UCSD-AML1 (cell line): ENCODE measurements at regions not wholly inside any gene's neighbourhood (a gene's known extent, or its start where the extent isn't known, plus 50 kb on each side); places are given as distances from the start of the nearest gene placed in this dataset.

Experiments
- DNase-seq: peaks from one replicate; lab custom pipeline; 2025; ENCODE audit not compliant: unreplicated experiment; lab: John Stamatoyannopoulos, UW

DNA sequence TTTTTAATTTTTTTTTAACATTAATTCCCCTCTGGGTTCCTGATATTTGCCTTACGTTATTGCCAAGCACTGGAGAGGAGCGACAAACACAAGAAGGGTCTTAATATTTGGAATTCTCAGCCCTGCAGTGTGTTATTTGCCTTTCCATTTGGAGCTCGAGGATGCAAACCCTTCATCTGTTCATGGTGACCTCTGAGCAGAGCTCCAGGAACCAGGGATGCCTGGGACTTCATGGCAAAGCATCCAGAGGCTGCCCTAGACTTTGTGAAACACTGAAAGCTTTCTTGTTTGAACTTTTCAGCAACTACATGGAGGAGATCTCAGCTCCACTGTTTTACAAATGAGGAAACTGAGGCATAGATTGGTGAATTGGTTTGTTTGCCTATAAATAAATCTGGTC, 254.2 kb downstream of the CBLN1 start:
- DNase-seq, result no peak

DNA sequence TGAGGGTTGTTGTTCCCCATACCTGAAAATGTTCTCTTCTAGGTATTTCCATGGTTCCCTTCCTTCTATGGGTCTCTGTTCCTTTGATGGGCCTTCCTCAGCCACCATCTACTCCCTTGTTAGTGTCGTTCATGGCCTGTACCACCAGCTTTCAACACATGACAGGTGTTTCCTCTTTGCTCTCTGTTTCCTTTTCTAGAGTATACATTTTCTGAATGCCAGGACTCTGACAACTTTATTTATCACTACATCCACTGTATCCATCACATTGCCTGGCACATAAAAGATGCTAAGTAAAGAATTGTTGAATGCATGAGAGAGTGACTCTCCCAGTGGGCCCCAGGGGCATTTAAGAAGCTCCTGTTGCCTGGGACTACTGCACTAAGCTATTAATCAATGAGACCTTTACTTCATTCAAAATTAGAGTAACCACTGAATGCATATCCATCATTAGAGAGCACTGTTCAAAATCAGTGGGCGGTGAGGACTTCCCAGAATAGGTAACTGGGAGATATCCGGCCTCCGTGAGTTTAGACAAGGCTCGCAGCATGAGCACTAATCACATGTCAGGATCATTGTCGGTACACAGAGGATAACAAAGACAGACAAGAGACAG, 255.0 kb downstream of the CBLN1 start:
- DNase-seq, result no peak

DNA sequence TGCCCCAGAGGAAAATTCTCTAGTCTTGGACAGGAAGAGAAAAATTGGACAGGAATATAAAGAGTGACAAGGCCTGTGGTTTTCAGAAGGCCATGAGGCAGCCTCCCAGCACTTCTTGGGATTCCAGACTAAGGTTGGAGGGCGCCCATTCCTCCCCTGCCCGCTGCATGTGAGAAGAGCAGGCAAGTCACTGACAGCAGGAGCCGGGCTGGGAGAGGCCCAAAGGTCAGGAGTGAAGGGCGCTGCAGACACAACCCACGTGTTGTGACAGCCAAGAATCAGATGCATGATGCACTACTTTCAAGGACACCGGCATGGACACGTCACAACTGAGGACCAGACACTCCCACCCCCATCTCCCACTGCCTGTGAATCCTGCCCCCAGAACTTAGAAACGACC, 256.7 kb downstream of the CBLN1 start:
- no peak for DNase-seq

DNA sequence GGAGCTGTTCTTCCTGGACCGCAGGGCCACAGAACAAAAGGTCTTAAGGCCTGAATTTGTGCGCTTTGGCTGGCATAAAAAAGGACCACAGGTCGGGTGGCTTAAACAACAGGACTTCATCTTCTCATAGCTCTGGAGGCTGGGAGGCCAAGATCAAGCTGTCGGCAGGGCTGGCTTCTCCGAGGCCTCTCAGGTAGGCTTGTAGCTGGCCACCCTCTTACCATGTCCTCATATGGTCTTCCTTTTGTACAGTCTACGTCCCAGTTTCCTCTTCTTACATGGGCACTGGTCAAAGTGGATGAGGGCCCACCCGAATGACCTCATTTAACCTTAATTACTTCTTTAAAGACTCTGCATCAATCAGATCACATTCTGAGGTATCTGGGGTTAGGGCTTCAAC, 257.6 kb downstream of the CBLN1 start:
- DNase-seq, result no peak

DNA sequence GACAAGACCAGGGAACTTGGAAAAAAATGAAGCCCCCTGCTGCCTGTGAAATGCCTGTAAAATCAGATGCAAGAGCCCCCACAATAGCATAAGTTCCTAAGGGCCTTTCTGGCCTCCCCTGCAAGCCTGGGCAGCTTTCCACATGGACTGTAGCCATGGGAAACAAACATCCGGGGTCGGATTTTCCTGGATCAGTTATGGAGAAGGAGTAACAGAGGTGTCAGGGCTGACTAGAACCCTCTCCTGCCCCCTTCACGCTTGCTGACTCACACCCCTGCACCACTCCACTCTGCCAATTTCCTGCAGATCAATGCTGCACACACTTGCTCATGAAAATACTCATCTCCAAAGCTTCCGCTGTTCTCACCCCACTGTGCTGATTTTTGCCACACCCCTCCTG, 258.6 kb downstream of the CBLN1 start:
- DNase-seq, result no peak

DNA sequence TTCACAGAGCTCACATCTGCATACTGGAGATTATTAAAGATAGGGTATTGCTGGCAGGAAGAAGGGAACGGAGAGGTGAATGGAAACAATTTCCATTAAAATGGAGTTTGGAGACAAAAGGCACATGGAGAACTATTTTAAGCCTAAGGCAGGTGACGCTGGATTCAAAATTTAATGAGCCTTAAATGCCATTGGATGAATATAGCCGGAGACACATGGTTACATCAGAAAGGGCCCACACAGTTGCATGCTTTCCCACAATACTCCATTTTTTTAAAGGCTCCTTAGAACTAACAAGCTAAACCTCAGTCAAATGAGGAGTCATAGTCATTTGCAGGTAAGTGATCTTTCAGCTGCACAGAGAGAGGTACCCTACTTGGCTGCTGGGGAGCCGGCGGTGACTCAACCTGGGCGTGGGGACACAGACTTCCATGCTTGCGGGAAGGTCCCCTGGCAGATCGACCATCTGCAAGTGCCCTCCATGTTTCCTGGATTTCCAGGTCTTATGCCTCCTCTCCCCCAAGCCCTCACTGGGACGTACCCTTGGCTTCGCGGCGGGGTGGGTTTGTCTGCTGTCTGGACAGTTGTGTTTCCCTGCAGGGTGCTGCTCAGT, 259.2 kb downstream of the CBLN1 start:
- DNase-seq, result no peak

DNA sequence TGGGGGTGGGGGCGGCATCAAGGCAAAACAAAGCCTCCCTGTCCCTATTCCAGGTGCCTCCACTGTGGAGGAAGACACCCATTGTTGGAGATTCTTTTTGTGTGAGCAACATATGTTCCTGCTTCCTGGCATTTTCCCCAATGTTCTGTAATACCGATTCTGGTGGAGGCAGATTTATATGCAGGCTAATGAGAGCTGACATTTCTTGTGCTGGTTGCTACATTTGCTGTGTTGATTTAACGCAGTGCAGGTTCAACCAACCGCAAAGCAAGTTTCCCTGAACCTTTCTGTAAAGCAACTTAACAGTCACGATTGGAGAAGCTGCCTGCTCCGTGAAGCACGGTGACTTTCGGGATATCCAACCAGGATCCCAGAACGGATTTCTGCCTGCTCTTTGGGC, 260.5 kb downstream of the CBLN1 start:
- no peak for DNase-seq

DNA sequence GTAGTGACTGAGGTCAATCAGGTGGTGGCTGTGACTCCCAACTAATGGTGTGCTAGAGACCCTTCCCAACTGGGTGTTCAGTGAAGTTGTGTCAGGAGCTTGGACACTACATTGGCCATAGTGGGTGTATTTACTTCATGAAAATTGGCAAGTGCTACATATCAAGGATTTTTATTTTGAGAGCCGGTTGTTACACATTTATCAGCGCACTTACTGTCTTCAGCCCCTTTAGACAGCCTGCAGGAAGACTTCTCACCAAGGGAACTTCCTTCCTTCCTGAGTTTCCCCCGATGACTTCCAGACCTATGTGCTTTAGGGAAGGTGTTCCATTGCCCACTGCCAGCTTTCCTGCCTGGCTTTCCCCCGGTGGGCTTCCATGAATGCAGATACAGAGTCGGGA, 261.2 kb downstream of the CBLN1 start:
- DNase-seq, result no peak

DNA sequence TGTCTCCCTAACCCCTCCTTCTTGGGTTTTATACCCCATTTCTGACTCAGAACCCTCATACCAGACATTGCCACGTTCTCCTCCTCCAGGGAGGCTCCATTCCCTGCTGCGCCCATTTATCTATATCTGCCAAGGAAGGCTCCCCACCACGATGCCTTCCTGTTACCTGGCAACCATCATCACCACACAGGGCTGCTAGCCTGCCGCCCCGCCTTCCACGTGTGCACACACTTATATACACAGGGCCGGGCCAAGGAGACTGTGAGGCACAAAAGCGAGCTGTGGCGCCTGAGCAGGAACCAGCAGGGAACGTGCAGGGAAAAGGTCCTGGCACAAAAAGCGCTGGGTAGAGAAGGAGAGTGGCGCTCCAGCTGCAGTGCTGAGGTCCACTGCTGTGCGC, 261.8 kb downstream of the CBLN1 start:
- DNase-seq, result no peak

DNA sequence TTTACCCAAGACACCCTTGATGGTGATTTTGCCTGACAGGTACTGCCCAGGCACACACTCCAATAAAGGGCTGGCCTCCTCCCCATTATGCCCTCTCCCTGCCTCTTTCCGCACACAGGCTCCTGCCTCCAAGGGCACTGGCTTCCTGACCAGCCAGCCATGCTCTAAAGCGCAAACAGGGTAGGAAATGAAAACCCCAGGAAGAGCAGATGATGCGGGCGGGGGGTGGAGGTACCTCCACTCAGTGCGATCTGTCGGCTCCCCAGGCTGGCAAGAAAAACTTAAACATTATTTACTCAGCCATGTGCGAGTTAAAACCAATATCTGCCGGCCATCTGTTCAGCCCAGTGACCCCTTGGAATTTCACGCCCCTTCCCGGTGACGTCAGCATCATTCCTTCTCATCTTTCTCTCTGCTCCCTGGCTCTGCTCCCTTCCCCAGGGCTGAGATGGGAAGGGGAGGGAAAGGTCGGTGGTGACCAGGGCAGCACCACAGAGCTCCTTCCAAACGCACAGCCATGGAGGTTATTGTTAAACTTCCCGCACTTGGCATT, 262.5 kb downstream of the CBLN1 start:
- no peak for DNase-seq

DNA sequence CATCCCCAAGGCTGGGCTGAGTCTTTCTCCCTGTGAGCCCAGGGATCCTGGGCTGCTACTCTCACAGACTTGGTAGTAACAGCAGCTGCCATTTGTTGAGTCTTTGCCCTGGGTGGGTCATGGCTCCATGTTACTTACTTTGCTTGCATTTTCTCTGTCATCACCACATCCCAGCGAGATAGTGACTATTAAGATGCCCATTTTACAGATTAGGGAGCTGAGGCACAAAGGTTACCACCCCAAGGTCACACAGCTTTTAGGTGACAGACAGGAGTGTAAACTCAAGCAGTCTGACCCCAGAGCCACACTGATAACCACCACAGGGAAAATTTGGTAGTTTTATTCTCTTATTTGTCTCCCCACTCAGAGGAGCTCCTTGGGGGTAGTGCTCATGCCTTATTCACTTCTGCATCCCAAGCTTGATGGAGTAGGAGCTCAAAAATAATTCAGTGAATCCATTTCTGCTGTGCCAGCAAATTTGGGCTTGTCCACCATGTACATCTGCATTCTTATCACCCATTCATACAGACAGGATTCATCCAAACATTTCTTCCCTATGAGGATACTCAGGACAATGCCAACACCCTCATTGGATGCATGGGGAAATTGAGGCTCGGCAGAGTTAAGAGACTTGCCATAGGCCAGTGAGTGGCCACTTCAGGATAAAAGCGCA, 263.2 kb downstream of the CBLN1 start:
- DNase-seq, result no peak

DNA sequence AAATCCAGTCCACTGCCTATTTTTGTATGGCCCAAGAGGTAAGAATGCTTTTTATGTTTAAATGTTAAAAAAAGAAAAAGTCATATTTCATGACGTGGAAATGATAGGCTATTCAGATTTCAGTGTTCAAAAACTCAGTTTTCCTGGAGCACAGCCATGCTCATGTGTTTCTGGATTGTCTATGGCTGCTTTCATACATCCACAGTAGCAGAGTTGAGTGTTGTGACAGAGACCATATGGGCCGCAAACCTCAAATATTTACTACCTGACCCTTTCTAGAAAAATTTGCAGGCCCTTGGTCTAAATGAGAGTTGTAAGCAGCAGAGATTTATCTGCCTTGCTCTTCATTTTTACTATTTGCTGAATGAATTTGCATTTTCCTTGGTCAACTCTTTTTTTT, 264.1 kb downstream of the CBLN1 start:
- no peak for DNase-seq

DNA sequence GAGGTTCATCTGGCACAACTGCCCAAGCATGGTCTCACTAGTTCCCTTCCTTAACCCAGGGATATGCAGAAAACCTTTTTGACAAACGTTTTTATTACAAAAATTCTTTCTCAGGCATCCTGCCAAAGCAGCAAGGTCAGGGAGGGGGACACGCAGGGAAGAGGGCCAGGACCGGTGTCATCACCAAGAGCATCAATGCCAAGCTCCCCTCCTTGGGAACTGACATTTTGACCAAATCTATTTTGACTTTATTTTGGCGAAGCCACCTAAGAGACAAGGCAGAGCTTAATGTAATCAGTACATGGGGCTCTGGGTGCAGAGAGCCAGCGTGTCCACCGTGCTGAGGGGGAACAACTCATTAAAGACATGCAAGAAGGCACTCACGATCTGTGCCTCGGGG, 265.2 kb downstream of the CBLN1 start:
- no peak for DNase-seq

DNA sequence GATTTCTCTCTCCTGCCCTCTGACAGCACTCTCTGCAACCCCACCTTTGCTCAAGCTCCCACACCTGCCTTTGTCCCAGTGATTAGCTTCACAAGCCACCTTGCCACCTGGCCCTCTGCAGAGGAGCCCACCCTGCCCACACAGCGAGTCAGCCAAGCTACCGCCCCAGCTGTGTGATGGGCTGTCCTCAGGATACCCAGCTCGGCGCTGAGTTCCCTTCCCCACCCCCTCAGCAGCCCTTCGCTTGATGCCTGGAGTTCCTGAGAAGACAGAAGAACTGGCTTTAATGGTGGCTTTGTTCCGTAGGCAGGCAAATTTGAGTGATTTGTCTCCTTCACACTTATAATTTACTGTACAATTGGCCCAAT, 266.4 kb downstream of the CBLN1 start:
- no peak for DNase-seq

DNA sequence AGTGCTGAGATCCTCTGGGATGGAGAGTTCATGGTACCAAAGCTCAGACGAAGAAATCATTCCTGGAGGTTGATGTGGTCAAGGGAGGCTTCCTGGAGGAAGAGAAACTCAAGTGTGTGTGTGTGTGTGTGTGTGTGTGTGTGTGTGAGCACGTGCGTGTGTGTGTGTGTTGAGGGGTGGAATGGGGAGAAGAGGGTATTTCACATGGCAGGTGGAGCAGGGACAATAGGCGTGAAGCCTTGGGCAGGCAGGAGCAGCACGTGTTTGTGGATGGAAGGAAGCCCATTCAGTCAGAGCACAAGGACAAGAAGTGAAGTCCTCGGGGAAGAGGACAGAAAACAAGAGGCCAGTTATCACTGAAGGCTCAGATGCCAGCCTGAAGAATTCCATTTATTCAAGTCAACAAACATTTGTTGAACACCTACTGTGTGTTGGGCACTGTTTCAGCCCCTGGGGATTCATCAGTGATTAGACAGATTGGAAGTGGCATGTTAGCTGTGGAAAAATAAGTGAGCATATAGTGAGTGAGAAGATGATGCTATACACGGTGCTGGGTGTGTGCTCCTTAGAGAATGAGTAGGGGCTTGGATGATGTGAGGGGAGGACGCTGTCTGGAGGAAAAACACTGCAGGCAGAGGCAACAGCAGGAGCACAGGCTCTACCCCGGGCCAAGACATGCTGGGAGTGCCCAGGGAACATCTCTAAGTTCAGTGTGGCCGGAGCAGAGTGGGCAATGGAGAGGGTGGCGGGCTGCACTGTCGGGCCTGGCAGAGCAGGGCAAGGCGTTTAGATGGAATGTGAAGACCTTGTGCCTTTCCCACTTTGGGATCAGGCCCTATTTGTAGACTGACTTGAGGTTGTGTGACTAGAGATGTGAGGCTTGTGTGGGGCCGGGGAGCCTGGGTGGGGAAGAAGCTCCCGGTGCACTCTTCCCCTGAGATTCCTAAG, 267.1 kb downstream of the CBLN1 start:
- no peak for DNase-seq

DNA sequence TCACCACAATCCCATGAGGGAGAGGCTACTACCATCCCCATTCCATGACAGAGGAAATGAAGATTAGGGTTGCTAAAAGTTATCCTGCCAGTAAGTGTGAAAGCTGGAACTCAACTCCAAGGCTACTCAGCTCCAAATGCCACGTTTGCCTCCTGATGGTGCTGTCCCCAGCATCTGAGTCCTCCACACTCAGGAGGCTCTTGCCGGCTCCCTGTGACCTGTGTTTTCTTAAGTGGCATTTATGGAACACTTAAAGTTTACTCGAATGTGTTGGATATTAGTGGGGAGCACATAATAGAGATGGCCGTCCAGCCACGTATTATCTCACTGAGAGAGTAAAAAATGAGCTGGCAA, 267.9 kb downstream of the CBLN1 start:
- no peak for DNase-seq

DNA sequence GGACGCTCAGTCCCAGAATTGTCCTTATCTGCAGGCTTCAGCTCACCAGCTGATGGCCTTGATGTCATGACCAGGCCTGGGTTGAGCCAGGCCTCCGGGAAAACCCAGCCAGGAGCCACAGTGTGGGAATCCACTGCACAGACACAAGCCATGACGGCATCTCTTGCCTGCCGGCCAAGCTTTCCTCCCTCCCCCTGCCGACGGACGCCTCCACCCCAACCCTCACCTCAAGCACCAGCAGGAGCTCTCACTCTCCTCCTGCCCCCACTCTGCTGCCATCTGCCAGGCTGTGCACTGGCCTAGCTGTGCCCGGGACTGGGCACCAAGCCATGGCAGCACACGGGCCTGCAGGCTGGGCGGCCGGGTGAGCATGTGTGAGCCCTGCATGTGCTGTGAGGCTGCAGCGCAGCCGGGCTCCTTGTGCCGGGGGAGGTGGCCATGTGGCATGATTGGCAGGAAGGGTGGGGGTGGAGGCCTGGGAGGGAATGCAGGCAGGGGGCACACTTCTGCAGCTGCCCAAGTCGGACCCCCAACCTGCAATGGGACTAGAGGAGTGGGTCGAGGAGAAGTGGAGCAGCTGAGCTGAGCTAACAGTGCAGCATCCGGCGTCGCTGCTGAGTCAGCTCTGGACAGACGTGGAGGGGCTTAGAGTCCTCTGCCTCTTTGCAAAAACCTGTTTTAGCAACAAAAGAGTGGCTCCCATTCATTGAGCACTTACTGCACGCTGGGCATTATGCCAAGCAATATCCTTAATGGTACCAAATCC, 268.5 kb downstream of the CBLN1 start:
- no peak for DNase-seq

DNA sequence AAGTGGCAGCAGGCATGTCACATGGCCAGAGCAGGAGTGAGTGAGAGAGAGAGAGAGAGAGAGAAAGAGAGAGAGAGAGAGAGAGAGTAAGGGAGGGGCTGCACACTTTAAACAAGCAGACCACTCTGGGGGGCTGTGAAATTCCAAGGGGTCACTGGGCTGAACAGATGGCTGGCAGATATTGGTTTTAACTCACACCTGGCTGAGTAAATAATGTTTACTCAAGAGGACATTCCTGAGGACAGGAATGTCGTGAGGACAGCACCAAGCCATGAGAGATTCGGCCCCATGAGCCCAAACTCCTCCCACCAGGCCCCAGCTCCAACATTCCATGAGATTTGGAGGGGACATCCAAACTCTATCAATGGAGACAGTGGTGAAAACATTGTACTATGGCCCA, 269.7 kb downstream of the CBLN1 start:
- no peak for DNase-seq

DNA sequence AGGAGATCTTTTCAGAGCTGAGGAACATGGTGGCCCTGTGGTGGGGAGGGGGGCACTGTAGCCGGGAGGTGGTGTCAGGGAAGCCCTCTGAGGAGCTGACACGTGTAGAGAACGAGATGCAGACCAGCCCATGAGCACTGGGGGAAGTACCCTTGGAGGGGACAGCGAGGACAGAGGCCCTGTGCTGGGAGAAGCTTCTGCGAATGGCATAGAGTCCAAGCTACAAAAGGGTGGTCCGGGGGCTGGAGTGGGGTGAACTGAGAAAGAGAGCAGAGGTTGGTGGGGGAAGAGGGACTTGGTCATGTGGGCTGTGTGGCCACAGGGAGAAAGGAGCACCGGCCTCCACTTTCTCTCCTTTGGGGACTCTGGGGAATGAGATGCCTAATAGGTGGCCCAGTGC, 270.8 kb downstream of the CBLN1 start:
- DNase-seq, result no peak

DNA sequence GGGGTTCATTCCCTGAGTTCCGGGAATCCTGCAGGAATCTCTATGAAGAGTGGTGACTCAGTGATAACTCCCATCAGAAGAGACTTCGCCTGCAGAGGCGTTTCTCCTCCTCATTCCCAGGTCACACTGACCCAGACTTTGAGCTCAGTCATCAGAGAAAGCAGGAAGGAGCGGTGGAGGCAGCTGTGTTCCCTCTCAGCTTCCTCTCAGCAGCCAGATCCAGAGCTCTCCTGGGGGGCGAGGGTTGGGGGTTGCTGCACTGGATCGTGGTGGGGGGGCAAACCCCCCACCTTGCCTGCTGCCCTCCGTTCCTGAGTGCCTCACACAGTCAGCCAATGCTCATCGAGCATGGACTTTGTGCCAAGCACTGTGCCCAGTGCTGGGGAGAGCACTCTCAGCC, 271.2 kb downstream of the CBLN1 start:
- no peak for DNase-seq

DNA sequence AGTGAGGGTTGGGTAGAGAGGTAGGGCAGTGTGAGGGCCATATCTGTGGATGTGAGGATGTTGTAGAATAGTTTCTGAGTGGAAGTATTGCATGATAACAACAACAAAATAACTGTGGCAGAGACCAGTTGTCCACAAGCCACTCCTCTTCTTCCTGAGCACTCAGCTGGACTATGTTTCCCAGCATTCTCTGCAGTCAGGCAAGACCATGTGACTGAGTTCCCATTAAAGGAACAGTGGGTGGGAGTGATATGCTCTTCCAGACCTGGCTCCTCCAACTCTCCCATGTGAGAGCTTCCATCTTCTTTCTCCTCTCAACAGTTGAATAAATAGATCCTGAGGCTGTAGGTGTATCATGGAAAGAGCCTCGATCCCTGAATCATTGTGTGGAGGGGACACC, 272.4 kb downstream of the CBLN1 start:
- DNase-seq, result no peak
